ENCODE measurements at regions not wholly inside any gene's neighbourhood (a gene's known extent, or its start where the extent isn't known, plus 50 kb on each side); places are given as distances from the start of the nearest gene placed in this dataset.

Small RNAs in the stretch of these regions (small RNA-seq; reads per million reads assigned to genes)
- gene MIR4417: 0 reads per million in 2 experiments
